HG02571 (cell line): ENCODE measurements at regions not wholly inside any gene's neighbourhood (a gene's known extent, or its start where the extent isn't known, plus 50 kb on each side); places are given as distances from the start of the nearest gene placed in this dataset.
"Not testable (repeated sequence)": the region's sequence is repeated elsewhere in the genome, so short reads cannot be mapped to it uniquely, and the experiment has no call there.

Experiments used
- ATAC-seq: cut with Tn5 transposase; IDR thresholded peaks from one replicate; pipeline ENCODE4 v1.9.1; 2021; ENCODE audit warnings: mild to moderate bottlenecking, moderate library complexity; ENCODE audit not compliant: unreplicated experiment

DNA sequence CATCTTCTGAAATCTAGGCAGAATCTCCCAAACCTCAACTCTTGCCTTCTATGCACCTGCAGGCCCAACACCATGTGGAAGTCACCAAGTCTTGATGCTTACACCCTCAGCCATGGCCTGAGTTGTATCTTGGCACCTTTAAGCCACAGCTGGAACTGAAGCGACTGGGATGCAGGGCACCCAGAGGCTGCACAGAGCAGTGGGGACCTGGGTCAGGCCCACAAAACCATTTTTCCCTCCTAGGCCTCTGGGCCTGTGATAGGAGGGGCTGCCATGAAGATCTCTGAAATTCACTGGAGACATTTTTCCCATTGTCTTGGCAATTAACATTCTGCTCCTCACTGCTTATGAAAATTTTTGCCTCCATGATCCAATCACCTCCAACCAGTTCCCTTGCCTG, 1388.5 kb downstream of the ADGRL3 start:
- ATAC-seq: no peak

DNA sequence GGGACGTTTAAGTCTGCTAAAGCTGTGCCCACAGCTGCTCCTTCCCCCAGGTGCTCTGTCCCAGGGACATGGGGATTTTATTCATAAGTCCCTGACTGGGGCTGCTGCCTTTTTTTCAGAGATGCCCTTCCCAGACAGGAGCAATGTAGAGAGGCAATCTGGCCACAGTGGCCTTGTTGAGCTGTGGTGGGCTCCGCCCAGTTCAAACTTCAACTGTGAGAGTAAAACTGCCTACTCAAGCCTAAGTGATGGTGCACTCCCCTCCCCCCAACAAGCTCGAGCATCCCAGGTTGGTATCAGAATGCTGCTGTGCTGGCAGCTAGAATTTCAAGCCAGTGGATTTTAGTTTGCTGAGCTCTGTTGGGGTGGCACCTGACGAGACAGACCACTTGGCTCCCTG, 1371.4 kb downstream of the ADGRL3 start:
- ATAC-seq: no peak

DNA sequence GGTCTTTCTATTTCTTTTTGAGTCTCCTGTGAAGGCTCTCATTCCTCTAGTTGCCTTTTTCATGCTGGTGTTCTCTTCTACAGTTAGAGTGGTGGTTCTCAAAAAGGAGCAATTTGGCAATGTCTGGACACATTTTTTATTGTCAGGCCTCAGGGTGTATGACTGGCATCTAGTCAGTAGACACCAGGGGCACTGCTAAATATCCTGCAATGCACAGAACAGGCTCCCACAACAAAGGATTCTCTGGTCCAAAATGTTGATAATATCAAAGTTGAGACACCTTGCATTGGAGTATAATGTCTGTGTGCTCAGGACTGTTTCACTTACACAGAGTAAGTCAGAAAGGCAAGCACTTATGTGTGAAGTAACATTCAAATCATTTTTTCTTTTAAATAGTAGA, 1360.7 kb downstream of the ADGRL3 start:
- ATAC-seq: no peak

DNA sequence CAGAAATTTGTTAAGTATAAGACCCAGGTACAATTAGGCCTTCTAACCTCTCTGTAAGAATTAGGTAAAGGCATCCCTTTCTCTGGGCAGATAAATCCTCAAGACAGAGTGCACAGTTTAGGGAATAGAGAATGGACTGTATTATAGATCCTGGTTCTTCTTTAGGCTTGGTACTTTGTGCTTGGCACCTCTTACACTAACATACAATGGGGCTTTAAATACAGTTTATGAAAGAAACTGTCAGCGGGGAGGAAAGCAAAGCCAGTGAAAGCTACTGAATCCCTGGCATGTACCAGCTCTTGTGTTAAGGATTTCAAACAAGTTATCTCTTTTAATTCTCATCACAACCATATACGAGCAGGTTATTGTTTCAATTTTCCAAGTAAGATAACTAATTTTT, 1350.0 kb downstream of the ADGRL3 start:
- ATAC-seq: no peak

DNA sequence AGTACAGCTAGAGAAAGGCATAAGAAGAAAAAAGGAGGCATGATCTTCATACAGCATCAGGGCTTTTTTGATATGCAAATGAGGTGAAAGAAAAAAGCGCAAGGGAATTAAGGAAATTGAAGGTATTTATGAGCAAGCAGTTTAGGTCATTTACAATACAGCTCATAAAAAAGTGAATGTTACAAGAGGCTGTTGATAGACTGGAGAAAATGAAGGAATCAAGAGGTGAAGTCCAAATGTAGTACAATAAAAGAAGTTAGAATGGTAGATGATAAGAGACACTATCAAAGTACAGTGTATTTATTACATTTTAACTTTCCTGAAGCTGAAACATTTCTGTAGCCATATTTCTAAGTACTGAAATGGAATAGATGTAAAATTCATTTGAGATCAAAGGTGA, 1349.5 kb downstream of the ADGRL3 start:
- no peak for ATAC-seq

DNA sequence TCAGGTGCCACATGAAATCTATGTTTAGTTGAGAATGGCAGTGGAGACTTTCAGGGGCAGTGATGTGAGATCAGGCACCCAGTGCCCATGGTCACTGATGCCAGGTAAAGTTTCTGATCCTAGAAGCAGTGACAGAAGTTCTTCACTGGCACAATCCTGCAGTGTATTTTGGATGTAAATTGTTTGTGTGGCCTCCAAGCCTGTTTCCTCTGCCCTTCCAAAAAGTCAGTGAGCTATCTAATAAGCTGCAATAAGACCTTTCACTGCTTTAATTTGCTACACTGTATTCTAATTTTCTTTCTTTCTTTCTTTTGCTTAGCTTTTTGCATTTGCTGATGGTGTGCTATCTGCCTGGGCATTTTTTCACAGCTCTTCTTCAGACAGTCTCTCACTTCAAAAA, 1348.6 kb downstream of the ADGRL3 start:
- no peak for ATAC-seq

DNA sequence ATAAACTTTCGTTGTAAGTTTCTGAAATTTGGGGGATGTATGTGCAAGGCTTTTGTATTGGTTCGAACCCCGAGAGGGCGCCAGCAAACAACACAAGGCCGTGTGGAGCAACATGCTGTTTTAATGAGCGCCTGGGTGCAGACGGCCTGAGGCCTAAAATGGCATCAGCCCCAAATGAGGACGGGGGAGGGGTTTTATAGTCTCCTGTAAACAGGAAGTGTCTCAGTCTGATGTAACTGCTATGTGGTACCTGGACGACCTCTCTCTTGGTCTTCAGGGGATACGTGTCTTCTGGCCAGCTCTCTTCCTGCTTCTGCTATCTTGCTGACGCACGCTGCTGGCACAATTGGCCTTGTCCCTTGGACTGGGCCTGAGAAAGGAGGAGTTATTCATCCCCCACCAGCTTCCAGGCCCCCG, 1348.0 kb downstream of the ADGRL3 start:
- no peak for ATAC-seq

DNA sequence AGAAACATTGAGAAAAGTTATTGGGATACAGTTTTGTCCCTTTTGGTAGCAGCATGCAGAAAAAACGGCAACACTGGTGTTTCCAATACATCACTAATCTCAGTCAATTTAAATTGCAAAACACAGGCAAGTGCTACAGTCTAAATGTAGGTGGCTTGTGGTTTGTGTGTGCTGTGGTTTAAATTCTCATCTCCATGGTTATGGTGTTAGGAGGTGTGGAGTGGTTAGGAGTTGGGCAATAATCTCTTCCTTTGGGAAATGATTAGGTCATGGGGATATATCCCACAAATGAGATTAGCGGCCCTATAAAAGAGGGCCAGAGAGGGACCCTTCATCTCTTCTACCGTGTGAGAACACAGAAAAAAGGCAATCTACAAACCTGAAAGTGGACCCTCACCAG, 1344.3 kb downstream of the ADGRL3 start:
- no peak for ATAC-seq

DNA sequence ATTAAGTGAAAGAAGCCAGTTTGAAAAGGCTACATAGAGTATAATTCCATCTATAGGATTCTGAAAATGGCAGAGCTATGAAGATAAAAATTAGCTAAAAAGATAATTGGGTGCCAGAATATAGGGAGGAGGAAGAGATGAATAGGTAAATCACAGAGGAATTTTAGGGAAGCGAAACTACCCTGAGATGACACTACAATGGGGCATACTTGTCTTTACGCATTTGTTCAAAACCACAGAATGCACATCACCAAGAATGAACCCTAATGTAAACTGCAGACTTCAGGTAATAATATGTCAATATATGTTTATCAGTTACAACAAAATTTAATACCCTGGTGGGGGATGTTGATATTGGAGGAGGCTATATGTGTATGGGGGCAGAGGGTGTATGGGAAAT, 1342.9 kb downstream of the ADGRL3 start:
- ATAC-seq: no peak

DNA sequence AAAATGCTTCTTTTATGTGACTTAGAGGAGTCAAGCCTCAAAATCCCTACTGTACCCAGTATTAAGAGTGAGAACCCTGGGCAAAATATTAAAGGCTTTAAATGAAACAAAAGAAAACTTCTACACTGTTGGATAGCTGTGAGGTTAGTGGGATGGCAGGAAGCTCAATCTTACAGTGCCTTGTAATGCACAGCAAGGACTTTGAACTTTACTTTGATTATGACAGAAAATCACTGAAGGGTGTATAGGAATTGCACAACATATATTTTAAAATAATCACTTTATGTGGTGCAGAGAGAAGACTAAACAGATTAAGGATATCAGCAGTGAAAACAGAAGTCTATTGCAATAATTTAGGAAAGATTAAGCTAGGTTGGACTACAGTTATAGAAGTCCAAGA, 1333.4 kb downstream of the ADGRL3 start:
- no peak for ATAC-seq

DNA sequence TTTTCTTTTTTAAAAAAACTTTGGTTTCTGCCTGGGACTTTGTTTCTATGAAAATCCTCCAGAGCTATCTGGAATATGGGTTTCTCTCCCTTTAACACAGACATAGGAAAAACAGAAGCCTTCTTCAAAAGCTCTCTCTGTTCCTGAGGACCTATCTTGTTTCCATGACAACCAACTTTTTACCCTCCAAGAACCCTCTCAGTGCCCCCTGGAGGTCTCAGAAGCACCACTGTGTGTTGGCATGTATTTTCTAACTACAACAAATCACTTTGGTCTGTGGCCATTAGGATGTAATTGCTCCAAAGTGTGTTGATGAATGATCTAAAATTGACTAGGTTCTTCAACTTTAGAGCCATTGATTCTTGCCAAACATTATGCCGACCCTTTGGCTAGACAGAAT, 1331.6 kb downstream of the ADGRL3 start:
- ATAC-seq: no peak

DNA sequence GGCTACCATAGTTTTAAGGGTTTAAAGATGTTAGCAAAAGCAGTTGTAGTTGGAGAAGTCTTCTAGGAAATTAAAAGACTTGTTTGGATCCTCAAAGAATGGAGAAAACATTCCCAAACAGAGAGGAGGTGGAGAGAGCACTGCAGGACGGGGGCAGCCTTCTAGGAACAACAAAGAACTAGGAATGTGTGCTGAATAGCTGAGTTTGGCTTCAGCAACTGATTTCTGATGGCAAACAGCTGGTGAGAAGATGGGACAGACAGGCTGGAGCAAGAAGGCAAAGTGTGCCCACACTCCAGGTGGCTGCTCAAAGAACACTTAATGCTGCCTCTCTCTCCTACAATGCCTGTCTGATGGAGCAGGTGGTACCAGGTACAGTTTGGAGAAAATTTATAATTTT, 1331.1 kb downstream of the ADGRL3 start:
- ATAC-seq: no peak

DNA sequence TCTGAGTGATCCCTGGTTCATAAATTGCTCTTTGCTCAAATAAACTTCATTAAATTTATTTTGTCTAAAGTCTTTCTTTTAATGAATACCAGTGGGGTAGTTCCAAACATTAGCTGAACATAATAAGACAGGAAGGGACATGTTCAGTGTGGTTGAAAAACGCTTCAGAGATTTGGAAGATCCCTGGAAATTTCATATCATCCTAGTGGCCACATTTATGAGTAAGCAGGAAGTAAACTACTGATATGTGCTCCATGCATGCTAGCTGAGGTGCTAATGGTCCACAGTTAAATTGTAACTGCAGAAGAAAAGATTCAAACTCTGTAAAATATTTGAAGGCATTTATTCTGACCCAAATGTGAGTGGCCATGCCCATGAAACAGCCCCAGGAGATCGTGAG, 1328.7 kb downstream of the ADGRL3 start:
- no peak for ATAC-seq

DNA sequence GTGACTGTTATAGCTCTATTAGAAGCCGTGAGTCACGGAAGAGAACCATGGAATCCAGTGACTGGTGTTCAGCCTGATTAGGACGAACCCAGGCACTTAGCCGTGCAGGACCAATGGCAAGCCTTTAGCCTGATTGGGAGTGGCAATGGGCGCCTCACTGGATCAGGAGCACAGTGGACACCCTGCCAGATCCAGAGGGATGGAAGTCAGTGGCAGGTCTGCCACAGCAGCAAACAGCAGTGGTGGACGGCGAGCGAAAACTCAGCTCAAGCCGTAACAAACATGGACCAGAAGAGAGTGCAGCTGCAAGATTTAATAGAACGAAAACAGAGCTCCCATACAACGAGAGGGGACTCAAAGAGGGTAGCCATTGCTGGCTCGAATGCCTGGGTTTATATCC, 1326.5 kb downstream of the ADGRL3 start:
- no peak for ATAC-seq

DNA sequence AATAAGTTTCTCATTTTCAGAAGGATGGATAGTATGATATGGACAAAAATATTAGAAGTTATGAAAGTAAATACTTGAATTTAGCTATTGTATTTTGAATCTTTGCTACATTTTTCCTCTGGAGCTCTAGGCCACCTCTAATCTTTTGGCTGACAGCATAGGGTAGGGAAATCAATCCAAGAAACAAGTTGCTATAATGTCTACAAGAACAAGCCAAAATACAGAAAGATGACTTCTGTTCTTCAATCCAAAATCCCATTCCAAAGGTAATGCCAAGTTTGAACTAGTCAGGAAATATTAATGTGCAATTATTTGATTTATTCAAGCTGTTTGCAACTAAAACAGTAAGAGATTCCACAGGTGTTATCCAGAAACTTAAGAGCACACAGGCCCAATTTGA, 1323.1 kb downstream of the ADGRL3 start:
- ATAC-seq: no peak

DNA sequence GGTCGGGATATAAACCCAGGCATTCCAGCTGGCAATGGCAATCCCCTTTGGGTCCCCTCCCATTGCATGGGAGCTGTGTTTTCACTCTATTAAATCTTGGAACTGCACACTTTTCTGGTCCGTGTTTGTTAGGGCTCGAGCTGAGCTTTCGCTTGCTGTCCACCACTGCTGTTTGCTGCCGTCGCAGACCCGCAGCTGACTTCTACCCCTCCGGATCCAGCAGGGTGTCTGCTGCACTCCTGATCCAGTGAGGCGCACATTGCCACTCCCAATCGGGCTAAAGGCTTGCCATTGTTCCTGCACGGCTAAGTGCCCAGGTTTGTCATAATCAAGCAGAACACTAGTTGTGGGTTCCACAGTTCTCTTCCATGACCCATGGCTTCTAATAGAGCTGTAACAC, 1322.1 kb downstream of the ADGRL3 start:
- ATAC-seq: no peak

DNA sequence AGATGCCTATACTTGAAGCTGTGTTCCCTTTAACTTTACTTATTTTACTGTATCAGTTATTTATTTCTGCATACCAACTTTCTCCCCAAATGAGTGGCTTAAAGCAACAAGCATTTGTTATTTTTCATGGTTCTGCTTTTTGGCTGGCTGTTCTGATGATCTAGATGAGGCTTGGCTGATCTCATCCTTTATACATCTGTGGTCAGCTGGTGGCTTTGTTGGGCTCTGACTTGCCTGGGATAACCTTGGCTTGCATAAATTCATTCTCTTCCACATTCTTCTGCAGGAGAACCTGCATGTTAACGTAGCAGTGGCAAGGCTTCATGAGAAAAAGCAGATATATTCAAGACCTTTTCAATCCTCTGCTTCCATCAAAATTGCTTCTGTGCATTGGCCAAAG, 1317.6 kb downstream of the ADGRL3 start:
- no peak for ATAC-seq

DNA sequence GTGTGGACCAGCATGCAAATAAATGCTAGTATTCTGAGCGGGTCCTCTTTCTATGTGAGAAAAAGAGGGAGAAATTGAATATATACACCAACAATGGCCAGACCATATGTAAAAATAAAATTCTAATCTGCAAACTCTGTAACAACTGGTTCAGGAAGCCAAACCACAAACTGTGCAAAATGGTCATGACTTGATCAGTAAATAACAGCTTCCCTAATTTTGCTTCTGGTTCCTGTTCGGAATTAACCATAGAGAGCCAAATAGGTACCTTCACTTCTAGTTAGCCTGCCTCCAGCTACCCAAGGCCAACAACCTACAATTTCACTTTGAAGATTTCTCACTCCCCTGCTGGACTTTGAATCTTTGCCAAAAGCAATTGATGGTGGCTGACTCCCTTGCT, 1313.2 kb downstream of the ADGRL3 start:
- ATAC-seq: no peak

DNA sequence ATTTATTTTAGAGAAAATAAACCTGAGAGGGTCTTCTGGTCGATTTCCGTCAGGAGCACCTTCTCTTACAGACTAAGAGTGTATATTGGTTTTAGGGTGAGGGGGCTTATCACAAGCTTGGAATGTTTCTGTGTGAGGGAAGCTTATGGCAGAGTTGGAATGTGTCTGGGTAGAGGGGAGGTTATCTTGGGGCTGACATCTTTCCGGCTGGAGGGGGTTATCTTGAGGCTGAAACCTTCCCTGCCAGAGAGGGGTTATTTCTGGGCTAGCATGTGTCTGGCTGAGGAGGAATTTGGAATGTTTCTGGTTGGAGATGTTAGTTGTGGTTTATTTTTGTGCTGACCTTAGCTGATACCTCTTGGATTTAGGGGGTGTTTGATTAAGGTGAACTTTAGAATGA, 1312.1 kb downstream of the ADGRL3 start:
- ATAC-seq: no peak

DNA sequence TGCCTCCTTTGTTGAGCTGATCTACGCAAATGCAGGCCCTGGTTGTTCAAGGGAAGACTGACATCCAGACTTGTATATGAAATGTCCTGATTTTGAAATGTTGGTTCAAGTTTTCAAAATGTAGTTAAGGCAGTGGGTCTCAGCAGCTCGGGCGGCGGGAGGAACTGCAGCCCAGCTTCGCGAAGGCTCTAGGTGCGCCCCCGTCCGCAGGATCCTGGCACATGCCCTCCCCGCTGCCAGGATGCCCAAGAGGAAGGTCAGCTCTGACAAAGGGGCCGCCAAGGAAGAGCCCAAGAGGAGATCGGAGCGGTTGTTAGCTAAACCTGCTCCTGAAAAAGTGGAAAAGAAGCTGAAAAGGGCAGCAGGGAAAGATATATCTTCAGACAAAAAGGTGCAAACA, 1310.1 kb downstream of the ADGRL3 start:
- ATAC-seq: no peak

DNA sequence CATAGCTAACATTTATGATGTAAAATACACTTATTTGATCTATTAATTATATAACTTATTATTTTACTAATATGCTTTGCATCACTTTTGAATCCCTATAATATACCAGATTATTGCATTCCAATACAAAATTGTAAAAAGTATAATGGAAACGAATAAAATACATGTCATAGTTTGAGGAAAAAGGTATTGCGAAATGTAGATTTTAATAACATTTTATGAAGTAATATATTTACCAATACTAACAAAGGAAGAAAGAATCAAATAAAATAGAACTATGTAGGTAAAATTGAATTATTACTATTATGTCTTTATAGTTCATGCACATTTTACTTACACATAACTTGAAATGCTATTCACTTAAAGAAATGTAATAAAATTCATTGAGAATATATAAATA, 1300.2 kb downstream of the ADGRL3 start:
- no peak for ATAC-seq

DNA sequence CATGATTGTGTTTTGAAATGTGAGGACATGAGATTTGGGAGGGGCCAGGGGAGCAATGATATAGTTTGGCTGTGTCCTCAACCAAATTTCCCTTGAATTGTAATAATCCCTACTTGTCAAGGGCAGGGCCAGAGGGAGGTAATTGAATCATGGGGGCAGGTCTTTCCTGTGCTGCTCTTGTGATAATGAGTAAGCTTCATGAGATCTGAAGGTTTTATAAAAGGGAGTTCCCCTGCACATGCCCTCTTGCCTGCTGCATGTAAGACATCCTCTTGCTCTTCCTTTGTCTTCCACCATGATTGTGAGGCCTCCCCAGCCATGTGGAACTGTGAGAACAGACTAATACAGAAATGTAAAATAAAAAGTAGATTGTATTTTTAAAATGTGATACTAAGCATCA, 1294.9 kb downstream of the ADGRL3 start:
- no peak for ATAC-seq

DNA sequence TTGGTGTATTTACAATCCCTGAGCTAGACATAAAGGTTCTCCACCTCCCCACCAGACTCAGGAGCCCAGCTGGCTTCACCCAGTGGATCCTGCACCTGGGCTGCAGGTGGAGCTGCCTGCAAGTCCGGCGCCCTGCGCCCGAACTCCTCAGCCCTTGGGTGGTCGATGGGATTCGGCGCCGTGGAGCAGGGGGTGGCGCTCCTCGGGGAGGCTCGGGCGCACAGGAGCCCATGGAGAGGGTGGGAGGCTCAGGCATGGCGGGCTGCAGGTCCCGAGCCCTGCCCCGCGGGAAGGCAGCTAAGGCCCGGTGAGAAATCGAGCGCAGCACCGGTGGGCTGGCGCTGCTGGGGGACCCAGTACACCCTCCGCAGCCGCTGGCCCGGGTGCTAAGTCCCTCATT, 1291.6 kb downstream of the ADGRL3 start:
- not testable (repeated sequence) for ATAC-seq

DNA sequence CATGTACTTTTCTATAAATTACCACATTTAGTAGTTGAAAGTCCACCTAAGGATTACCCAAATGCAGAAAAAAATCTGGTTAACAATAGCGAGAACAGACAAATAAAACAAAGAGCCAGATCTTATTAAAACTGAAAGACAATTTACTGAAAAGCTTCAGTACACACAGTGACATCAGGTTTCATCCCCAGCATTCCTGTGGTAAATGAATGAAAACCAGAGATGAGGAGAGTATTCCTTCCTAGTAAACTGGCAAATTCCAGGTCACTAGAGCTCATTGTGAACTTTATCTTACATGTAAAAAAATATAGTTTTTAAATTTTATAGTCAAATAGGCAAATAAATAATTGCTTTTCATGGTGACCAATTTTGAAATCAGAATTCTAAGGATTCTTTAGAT, 1290.5 kb downstream of the ADGRL3 start:
- ATAC-seq: no peak
